ENCODE measurements at regions not wholly inside any gene's neighbourhood (a gene's known extent, or its start where the extent isn't known, plus 50 kb on each side); places are given as distances from the start of the nearest gene placed in this dataset.
"Not testable (repeated sequence)": the region's sequence is repeated elsewhere in the genome, so short reads cannot be mapped to it uniquely, and the experiment has no call there.

GRCh38 chr21:35280231-35280630 lies 231.1 kb upstream of the RUNX1 start:
- no peaks in the 10 kb centered on the region for H3K36me3 Mint-ChIP-seq
- POLR2A ChIA-PET, result no interaction called here
- Histone ChIP-seq H3K27ac (ENCODE audit: low read depth, low read length) (no peak overlapping the region), H3K9me3 (ENCODE audit: low read length) (no peaks in the 10 kb centered on the region), H3K36me3 (ENCODE audit: insufficient read depth, low read length) (no peaks in the 10 kb centered on the region), H3K4me3 (ENCODE audit: low read length) (no peak overlapping the region), H3K27me3 (ENCODE audit: insufficient read depth, low read length, poor library complexity, severe bottlenecking) (no peaks in the 10 kb centered on the region), H3K4me1 (ENCODE audit: insufficient read depth, low read length) (no peaks in the 10 kb centered on the region)
- no peak overlapping the region for H3K4me3 Mint-ChIP-seq
- H3K27ac Mint-ChIP-seq, result no peak overlapping the region
- DNase-seq, result no peak
- H3K27me3 Mint-ChIP-seq, result peaks cover 1 to 3% of the 10 kb centered on the region in 2 donors
- H3K4me1 Mint-ChIP-seq, result no peaks in the 10 kb centered on the region
- CTCF ChIA-PET, result no interaction called here
- no peaks in the 10 kb centered on the region for H3K9me3 Mint-ChIP-seq

GRCh38 chr21:35275776-35276175 lies 226.7 kb upstream of the RUNX1 start:
- Histone ChIP-seq H3K27ac (ENCODE audit: low read depth, low read length) (no peak overlapping the region), H3K36me3 (ENCODE audit: insufficient read depth, low read length) (no peaks in the 10 kb centered on the region), H3K9me3 (ENCODE audit: low read length) (no peaks in the 10 kb centered on the region), H3K4me3 (ENCODE audit: low read length) (no peak overlapping the region), H3K4me1 (ENCODE audit: insufficient read depth, low read length) (no peaks in the 10 kb centered on the region), H3K27me3 (ENCODE audit: insufficient read depth, low read length, poor library complexity, severe bottlenecking) (no peaks in the 10 kb centered on the region)
- H3K9me3 Mint-ChIP-seq, result no peaks in the 10 kb centered on the region
- H3K36me3 Mint-ChIP-seq, result no peaks in the 10 kb centered on the region
- no peak overlapping the region for H3K4me3 Mint-ChIP-seq
- ChIA-PET CTCF (no interaction called here), POLR2A (no interaction called here)
- H3K27me3 Mint-ChIP-seq, result peaks cover 0 to 3% of the 10 kb centered on the region in 2 donors
- peaks cover 0 to 3% (median 0%) of the 10 kb centered on the region in 3 donors for H3K4me1 Mint-ChIP-seq
- no peak overlapping the region for H3K27ac Mint-ChIP-seq
- DNase-seq, result no peak

GRCh38 chr21:35274923-35275322 lies 225.8 kb upstream of the RUNX1 start:
- CTCF ChIA-PET, result no interaction called here
- peak in 1 of 5 donors; percentile 8 for DNase-seq
- H3K4me3 Mint-ChIP-seq, result no peak overlapping the region
- H3K27ac Mint-ChIP-seq, result peak overlapping the region in 1 of 8 donors; percentile 5
- no peak overlapping the region for H3K4me3 ChIP-seq (ENCODE audit: low read length)
- no peaks in the 10 kb centered on the region for H3K9me3 Mint-ChIP-seq
- H3K27me3 Mint-ChIP-seq, result peaks cover 0 to 3% of the 10 kb centered on the region in 2 donors
- peaks cover 0 to 3% (median 0%) of the 10 kb centered on the region in 3 donors for H3K4me1 Mint-ChIP-seq
- H3K4me1 ChIP-seq (ENCODE audit: insufficient read depth, low read length), result no peaks in the 10 kb centered on the region
- H3K36me3 ChIP-seq (ENCODE audit: insufficient read depth, low read length), result no peaks in the 10 kb centered on the region
- POLR2A ChIA-PET, result no interaction called here
- no peak overlapping the region for H3K27ac ChIP-seq (ENCODE audit: low read depth, low read length)
- no peaks in the 10 kb centered on the region for H3K27me3 ChIP-seq (ENCODE audit: insufficient read depth, low read length, poor library complexity, severe bottlenecking)
- peaks cover 0 to 4% (median 0%) of the 10 kb centered on the region in 3 donors for H3K36me3 Mint-ChIP-seq
- H3K9me3 ChIP-seq (ENCODE audit: low read length), result no peaks in the 10 kb centered on the region

- ChIA-PET CTCF (no interaction called here), POLR2A (no interaction called here)
- H3K36me3 ChIP-seq (ENCODE audit: insufficient read depth, low read length), result no peaks in the 10 kb centered on the region
- Mint-ChIP-seq H3K27ac (no peak overlapping the region), H3K4me1 (peaks cover 0 to 3% (median 0%) of the 10 kb centered on the region in 3 donors), H3K4me3 (no peak overlapping the region), H3K27me3 (peaks cover 2 to 9% of the 10 kb centered on the region in 2 donors), H3K36me3 (peaks cover 0 to 9% (median 0%) of the 10 kb centered on the region in 3 donors), H3K9me3 (no peaks in the 10 kb centered on the region)
- H3K27ac ChIP-seq (ENCODE audit: low read depth, low read length), result no peak overlapping the region
- H3K4me1 ChIP-seq (ENCODE audit: insufficient read depth, low read length), result no peaks in the 10 kb centered on the region
- DNase-seq, result no peak
- no peak overlapping the region for H3K4me3 ChIP-seq (ENCODE audit: low read length)
- H3K27me3 ChIP-seq (ENCODE audit: insufficient read depth, low read length, poor library complexity, severe bottlenecking), result no peaks in the 10 kb centered on the region
- no peaks in the 10 kb centered on the region for H3K9me3 ChIP-seq (ENCODE audit: low read length)
Observed at GRCh38 chr21:35274090-35274489, 225.0 kb upstream of the RUNX1 start.

GRCh38 chr21:35273333-35273732 lies 224.2 kb upstream of the RUNX1 start:
- POLR2A ChIA-PET, result no interaction called here
- Histone ChIP-seq H3K4me1 (ENCODE audit: insufficient read depth, low read length) (no peaks in the 10 kb centered on the region), H3K36me3 (ENCODE audit: insufficient read depth, low read length) (no peaks in the 10 kb centered on the region), H3K9me3 (ENCODE audit: low read length) (no peaks in the 10 kb centered on the region), H3K27me3 (ENCODE audit: insufficient read depth, low read length, poor library complexity, severe bottlenecking) (no peaks in the 10 kb centered on the region), H3K4me3 (ENCODE audit: low read length) (no peak overlapping the region), H3K27ac (ENCODE audit: low read depth, low read length) (no peak overlapping the region)
- CTCF ChIA-PET, result no interaction called here
- Mint-ChIP-seq H3K36me3 (peaks cover 0 to 9% (median 0%) of the 10 kb centered on the region in 3 donors), H3K9me3 (no peaks in the 10 kb centered on the region), H3K27me3 (peaks cover 2 to 8% of the 10 kb centered on the region in 2 donors), H3K4me3 (no peak overlapping the region), H3K27ac (no peak overlapping the region), H3K4me1 (peaks cover 0 to 3% (median 0%) of the 10 kb centered on the region in 3 donors)
- no peak for DNase-seq

- H3K36me3 Mint-ChIP-seq; H3K36me3 ChIP-seq (ENCODE audit: insufficient read depth, low read length); CTCF ChIA-PET; POLR2A ChIA-PET; H3K4me3 Mint-ChIP-seq; H3K27ac ChIP-seq (ENCODE audit: low read depth, low read length); DNase-seq; H3K27ac Mint-ChIP-seq; H3K4me1 Mint-ChIP-seq; H3K4me1 ChIP-seq (ENCODE audit: insufficient read depth, low read length); H3K9me3 ChIP-seq (ENCODE audit: low read length); H3K4me3 ChIP-seq (ENCODE audit: low read length); H3K9me3 Mint-ChIP-seq; H3K27me3 ChIP-seq (ENCODE audit: insufficient read depth, low read length, poor library complexity, severe bottlenecking): not testable (repeated sequence)
- H3K27me3 Mint-ChIP-seq, result peaks cover 5 to 14% of the 10 kb centered on the region in 2 donors
Observed at GRCh38 chr21:35271344-35272118, 222.4 kb upstream of the RUNX1 start.

GRCh38 chr21:35268817-35269216 lies 219.7 kb upstream of the RUNX1 start:
- Mint-ChIP-seq H3K27ac (no peak overlapping the region), H3K9me3 (no peaks in the 10 kb centered on the region)
- CTCF ChIA-PET, result no interaction called here

GRCh38 chr21:35268261-35268660 lies 219.2 kb upstream of the RUNX1 start:
- H3K4me1 Mint-ChIP-seq, result no peaks in the 10 kb centered on the region
- ChIA-PET POLR2A (no interaction called here), CTCF (no interaction called here)
- H3K4me1 ChIP-seq (ENCODE audit: insufficient read depth, low read length), result no peaks in the 10 kb centered on the region
- H3K4me3 ChIP-seq (ENCODE audit: low read length), result no peak overlapping the region
- no peaks in the 10 kb centered on the region for H3K9me3 ChIP-seq (ENCODE audit: low read length)
- no peak overlapping the region for H3K27ac ChIP-seq (ENCODE audit: low read depth, low read length)
- H3K36me3 Mint-ChIP-seq, result peaks cover 0 to 9% (median 6%) of the 10 kb centered on the region in 3 donors
- H3K9me3 Mint-ChIP-seq, result no peaks in the 10 kb centered on the region
- H3K27me3 ChIP-seq (ENCODE audit: insufficient read depth, low read length, poor library complexity, severe bottlenecking), result no peaks in the 10 kb centered on the region
- H3K4me3 Mint-ChIP-seq, result no peak overlapping the region
- H3K27me3 Mint-ChIP-seq, result peaks cover 8 to 17% of the 10 kb centered on the region in 2 donors
- H3K27ac Mint-ChIP-seq, result no peak overlapping the region
- H3K36me3 ChIP-seq (ENCODE audit: insufficient read depth, low read length), result no peaks in the 10 kb centered on the region
- DNase-seq, result no peak

More at GRCh38 chr21:35268817-35269216, 219.7 kb upstream of the RUNX1 start:
- H3K4me3 Mint-ChIP-seq, result no peak overlapping the region
- no peaks in the 10 kb centered on the region for H3K9me3 ChIP-seq (ENCODE audit: low read length)
- H3K27me3 ChIP-seq (ENCODE audit: insufficient read depth, low read length, poor library complexity, severe bottlenecking), result no peaks in the 10 kb centered on the region
- no peak overlapping the region for H3K4me3 ChIP-seq (ENCODE audit: low read length)
- no peaks in the 10 kb centered on the region for H3K4me1 Mint-ChIP-seq
- no peaks in the 10 kb centered on the region for H3K36me3 ChIP-seq (ENCODE audit: insufficient read depth, low read length)
- H3K27ac ChIP-seq (ENCODE audit: low read depth, low read length), result no peak overlapping the region
- no peak for DNase-seq
- POLR2A ChIA-PET, result no interaction called here
- peaks cover 0 to 9% (median 6%) of the 10 kb centered on the region in 3 donors for H3K36me3 Mint-ChIP-seq
- no peaks in the 10 kb centered on the region for H3K4me1 ChIP-seq (ENCODE audit: insufficient read depth, low read length)
- H3K27me3 Mint-ChIP-seq, result peaks cover 8 to 17% of the 10 kb centered on the region in 2 donors

Data from CD8-positive, alpha-beta memory T cell (primary cell).